Omental fat pad (tissue), 3 donors: ENCODE measurements at regions not wholly inside any gene's neighbourhood (a gene's known extent, or its start where the extent isn't known, plus 50 kb on each side); places are given as distances from the start of the nearest gene placed in this dataset.

Experiments used
- ATAC-seq: fragments of 150-250 bp; one replicate; pipeline ENCODE4 v1.9.1; 2016; ENCODE audit warnings: mild to moderate bottlenecking, moderate library complexity; ENCODE audit not compliant: low FRiP score
- DNase-seq: peaks from one replicate; pipeline ENCODE4 v3.0.0-alpha.2; 2019; ENCODE audit warnings: low spot score
- CTCF ChIP-seq, 3 donors: fragments of 450-650 bp; IDR thresholded peaks; one replicate each; pipeline ENCODE4 v1.5.1; 2016 to 2017; ENCODE audit warnings: antibody characterized with exemption in 3 of 3, mild to moderate bottlenecking in 3 of 3, moderate library complexity in 2 of 3

- TF ChIP-seq CTCF (IDR thresholded peaks at IDR 0.05), result no peak
- ATAC-seq (no peak), DNase-seq (no peak)
Measured at GRCh38 chr18:64614446-64614845, 465.6 kb upstream of the LINC00305 start.

- ATAC-seq (no peak), DNase-seq (no peak)
- TF ChIP-seq CTCF (IDR thresholded peaks at IDR 0.05), result no peak
Measured at GRCh38 chr18:64592246-64592645, 443.4 kb upstream of the LINC00305 start.

DNA sequence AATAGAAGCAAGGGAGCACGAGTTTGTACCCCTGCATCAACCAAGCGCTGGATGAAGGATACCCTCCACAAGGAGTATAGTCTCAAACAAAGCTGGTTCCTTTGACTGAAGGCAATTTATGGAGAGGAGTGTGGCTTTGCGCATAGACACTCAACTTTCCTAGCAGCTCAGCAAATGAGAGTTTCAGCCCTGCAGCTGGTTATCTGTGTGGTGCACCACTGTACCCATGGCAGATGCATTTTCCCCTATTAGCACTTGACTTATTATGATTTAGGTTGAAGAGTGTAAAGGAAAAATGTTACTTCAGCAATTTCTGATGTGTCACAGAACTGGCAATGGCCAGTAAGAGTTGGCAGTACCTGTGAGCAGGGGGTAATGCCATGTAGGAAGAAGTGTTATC, 440.1 kb upstream of the LINC00305 start:
- ATAC-seq (no peak), DNase-seq (no peak)
- TF ChIP-seq CTCF (IDR thresholded peaks at IDR 0.05), result no peak

- ATAC-seq (no peak), DNase-seq (no peak)
- TF ChIP-seq CTCF (IDR thresholded peaks at IDR 0.05), result no peak
Measured at GRCh38 chr18:64566456-64566855, 417.6 kb upstream of the LINC00305 start.

GRCh38 chr18:64562651-64563050, 413.8 kb upstream of the LINC00305 start:
- DNase-seq (no peak), ATAC-seq (no peak)
- no peak for TF ChIP-seq CTCF (IDR thresholded peaks at IDR 0.05)

- no peak for TF ChIP-seq CTCF (IDR thresholded peaks at IDR 0.05)
- DNase-seq, result no peak
- ATAC-seq, result no peak
Measured at GRCh38 chr18:64546451-64546850, 397.6 kb upstream of the LINC00305 start.

GRCh38 chr18:64539847-64540246, 391.0 kb upstream of the LINC00305 start:
- DNase-seq (no peak), ATAC-seq (no peak)
- TF ChIP-seq CTCF (IDR thresholded peaks at IDR 0.05), result no peak
